NCI-H524 treated with DMSO at 0.1 percent for 48 hours (cell line): ENCODE measurements at regions not wholly inside any gene's neighbourhood (a gene's known extent, or its start where the extent isn't known, plus 50 kb on each side); places are given as distances from the start of the nearest gene placed in this dataset.

ENCODE experiments used
- DNase-seq: peaks from one replicate; lab custom pipeline; 2025; lab: John Stamatoyannopoulos, UW

DNA sequence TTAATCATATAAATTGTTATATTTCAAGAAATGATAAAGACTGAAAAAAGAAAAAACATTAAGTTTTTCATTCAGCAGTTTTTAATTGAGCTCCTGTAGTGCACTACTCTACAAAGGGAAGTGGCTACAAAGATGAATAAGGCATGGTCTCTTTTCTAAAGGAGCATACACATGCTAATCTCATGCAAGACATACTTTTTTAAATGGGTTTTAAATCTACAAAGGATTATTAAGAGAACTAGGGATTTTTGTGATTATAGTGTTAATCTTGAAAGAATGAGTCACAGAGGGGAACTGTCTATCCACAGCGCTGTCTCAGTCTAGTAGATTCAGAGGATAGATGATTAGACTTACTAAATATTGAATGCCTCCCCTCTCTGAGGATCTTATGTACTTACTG is 1722.2 kb downstream of the RPA4 start:
- no peak for DNase-seq

- DNase-seq = no peak
Observed at GRCh38 chrX:98607739-98608138, 1724.0 kb downstream of the RPA4 start.

DNA sequence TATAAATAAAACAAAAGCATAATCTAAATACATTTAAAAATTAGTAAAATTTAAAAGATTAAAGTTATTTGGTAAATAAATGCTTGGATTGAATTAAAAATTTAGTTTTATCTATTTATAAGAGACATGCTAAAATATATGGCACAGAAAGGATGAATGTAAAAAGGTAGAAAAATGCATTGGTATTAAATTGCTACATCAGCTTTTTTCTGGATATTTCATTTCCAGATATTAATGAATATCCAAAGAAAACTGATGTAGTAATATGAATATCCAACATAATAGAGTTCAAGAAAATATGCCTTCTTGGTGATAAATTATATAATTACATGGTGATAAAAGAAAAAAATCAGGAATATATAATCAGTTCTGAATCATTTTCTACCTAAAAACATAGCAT is 1743.9 kb downstream of the RPA4 start:
- DNase-seq = no peak

DNA sequence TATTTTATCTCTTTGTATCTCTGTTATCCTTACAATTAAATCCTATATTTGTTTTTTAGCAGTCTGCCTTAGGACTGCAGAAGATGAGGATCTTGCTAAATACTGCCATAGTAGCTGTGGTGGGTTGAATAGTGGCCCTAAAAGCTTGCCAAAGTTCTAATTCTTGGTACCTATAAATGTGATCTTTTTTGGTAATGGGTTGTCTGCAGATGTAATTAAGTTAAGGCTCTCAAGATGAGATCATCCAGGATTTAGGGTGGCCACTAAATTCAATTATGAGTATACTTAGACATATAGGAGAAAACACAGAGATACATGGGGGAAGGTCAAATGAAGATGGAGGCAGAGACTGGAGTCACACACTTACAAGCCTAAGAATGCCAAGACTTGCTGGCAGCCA is 1753.7 kb downstream of the RPA4 start:
- DNase-seq = no peak

GRCh38 chrX:98646351-98646750 is 1762.6 kb downstream of the RPA4 start:
- no peak for DNase-seq

GRCh38 chrX:98654565-98654964 is 1755.5 kb downstream of the PCDH19 start:
- no peak for DNase-seq
